GM18498 (cell line): ENCODE measurements at regions not wholly inside any gene's neighbourhood (a gene's known extent, or its start where the extent isn't known, plus 50 kb on each side); places are given as distances from the start of the nearest gene placed in this dataset.

Experiments
- ATAC-seq: cut with Tn5 transposase; IDR thresholded peaks from one replicate; pipeline ENCODE4 v1.9.1; 2021; ENCODE audit warnings: mild to moderate bottlenecking, moderate library complexity; ENCODE audit not compliant: unreplicated experiment

DNA sequence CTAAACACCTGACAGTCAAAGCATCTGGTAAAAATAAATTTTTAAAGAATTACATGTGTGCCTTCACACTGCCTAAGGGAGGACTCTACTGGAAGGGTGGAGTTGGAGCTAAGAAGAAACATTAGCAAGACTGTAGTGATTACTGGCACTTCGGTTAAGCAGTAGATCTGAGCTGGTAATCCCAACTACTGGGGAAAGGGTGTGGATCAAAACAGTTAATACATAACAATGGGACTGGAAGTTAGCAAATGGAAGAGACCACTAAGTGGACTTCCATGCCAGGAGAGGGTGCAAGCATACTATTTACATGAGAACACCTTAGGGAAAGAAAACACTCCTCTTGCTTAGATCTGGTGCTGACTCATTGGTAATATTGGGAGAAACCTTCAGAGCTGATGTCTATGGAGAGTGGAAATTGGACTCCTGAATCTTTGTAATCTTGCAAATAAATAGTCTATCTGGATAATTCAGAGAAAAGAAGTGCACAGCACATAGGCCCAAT, 519.6 kb upstream of the LINC00305 start:
- ATAC-seq, result no peak

DNA sequence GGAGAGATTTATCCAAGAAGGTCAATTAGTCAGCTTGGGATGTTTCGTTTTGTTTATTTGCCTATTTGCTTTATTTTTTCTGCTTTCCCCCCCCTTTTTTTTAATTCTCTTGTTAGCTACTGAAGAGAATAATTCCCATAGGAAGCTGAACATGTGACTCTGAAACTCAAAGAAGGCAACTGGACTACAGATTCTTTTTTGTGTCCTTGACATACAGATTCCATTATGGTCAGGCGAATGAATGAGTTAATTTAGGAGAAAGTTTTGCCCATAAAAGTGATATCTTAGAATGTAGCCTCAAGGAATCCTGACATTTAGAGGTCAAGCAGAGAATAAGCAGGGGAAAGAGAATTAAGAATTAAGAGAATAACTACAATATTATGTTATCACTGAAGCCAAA, 514.2 kb upstream of the LINC00305 start:
- no peak for ATAC-seq

- no peak for ATAC-seq
These were observed 510.3 kb upstream of the LINC00305 start for GRCh38 chr18:64659196-64659595.

DNA sequence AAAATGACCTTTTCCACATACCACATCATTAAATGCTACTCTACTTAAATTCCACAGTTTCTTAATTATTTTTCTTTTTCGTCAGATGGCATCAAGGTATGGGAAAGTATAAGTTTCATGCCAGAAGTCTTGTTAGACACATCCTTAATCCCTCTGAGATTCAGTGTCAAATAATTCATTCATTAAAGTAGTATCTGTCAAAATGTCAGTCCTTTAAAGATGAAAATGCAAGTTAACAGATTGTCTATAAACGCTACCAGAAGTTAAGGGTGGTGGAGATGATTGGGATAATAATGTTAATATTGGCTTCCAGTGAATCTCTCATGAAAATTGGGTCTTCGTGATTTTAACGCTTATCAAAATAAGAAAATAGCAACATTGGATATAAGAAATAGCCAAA, 504.2 kb upstream of the LINC00305 start:
- ATAC-seq, result no peak

DNA sequence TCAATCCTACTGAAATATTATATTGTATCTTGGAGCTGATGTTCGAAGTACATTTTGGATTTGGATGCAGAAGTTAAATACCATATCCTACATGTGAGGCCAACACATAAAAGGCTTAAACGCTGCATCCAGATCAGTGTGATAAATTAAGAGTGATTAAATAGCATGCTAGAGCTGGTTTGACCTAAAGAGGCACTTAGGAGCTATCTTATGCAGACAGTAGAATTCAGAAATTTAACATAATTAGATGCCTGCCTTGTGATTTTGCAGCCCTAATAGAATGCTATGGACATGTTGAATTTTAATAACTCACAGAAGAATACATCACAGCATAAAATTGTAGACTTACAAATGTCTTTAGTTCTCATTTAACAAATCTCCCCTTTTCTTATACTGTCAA, 501.2 kb upstream of the LINC00305 start:
- no peak for ATAC-seq

DNA sequence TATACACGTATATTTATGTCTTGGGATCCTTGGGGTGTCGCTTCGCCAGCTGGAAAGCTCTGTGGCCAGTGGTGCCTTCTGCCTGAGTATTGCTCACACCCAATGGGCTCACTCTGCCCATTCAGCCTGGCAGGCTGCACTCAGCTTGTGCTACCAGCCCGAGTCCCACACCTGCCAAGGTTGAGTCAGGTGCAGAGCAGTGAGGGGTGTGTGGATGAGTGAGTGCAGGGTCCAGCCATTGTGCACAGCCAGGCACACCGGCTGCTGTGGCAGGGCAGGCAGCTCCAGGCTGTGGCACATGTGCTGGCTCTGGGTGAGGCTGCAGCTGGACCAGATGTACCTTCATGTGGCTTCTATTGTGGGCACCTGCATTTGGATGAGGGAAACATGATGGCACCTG, 496.9 kb upstream of the LINC00305 start:
- ATAC-seq, result no peak

DNA sequence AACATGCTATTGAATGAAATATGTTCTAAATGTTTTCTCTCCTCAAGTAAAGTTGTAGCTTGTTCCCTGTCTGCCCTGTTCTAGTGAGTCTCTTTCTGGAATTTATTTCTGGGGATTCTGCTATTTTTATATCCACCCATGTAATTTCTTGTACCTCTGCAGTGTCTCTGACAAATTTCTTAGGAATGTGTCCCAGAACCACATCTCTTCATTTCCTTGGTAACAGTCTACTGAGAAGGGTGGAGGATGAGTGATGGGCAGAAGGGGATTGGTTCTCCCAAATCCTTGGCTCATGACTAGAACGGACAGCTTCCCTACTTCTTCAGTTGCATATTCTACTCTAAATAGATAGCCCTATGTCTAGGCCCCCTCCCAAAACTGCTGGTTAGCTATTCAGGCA, 490.6 kb upstream of the LINC00305 start:
- no peak for ATAC-seq

DNA sequence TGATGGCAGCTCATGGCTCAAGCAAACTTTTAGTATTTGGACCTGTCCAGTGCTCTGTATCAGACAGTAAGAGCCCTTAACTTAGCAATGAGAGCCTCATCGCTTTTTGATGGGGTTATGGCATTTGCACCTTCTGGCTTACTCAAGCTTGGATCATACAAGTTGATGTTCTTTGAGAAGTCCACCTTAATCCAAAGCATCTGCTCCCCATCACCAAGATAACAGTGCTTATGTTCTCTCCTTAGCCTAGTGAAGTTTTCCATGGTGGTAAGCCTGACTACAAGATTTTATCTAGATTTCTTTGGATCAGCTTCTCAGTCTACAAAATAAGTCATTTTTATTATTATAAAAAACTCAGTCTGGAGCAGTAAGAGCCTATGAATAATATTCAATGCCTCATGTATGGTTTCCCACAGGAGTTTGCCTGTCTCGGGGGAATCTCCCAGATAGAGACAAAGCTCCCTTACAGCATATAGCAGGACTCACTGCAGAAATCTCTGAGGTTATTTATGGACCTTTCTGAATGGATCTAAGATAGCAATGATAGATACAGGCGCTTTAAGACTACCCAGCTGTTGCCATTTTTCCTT, 472.2 kb upstream of the LINC00305 start:
- ATAC-seq, result no peak

DNA sequence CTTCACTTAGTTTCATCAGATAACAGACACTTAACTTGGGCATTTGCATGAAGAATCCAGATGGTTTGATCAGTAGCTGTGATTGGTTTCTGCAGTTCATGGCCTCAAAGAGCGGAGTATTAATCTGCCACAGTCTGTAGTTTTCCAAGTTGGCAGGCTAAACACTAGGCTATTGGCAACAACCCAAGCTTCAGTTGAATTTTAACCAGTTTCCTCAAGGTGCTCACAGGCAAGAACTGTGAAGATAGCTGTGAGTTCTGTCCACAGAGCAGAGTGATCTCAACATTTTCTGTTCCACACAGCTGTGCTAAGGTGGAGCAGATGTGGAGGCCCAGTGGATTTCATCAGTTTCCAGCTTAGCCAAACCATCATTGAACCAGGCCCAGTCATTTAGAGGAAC, 469.5 kb upstream of the LINC00305 start:
- no peak for ATAC-seq

GRCh38 chr18:64615021-64615420, 466.1 kb upstream of the LINC00305 start:
- ATAC-seq, result no peak

- no peak for ATAC-seq
These were observed 465.6 kb upstream of the LINC00305 start for GRCh38 chr18:64614446-64614845.

- ATAC-seq, result no peak
These were observed 443.4 kb upstream of the LINC00305 start for GRCh38 chr18:64592246-64592645.

- ATAC-seq, result no peak
These were observed 440.1 kb upstream of the LINC00305 start for GRCh38 chr18:64589000-64589399.

DNA sequence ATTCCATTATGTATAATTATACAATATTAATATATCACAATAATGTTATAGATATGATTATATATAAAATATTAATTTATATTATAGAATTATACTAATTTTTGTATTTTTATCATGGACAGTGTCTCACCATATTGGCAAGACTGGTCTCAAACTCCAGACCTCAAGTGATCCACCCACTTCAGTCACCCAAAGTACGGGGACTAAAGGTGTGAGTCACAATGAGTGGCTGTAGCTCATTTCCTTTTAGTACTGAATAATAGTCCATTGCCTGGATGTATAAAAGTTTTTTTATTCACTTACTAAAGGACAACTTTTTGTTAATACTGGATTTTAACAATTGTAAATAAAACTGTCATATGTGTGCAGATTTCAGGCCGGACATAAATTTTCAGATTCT, 417.6 kb upstream of the LINC00305 start:
- ATAC-seq, result no peak

DNA sequence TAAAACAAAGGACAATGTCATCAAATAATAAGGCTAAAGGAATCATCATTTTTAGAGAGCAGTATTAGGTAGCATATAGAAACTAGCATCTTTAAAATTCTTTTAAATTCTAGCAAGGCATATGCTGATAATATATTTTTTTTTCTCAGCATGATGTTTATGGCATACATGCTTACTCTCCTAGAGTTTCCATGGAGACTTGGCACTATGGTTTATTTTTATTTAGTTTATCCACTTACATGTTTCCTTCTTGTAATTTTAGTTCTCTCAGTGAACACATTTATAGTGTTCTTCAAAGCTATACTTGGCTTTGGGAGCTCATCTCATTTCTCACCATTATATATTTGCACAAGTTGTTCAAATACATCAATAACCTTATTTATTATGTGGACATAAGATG, 413.8 kb upstream of the LINC00305 start:
- ATAC-seq, result no peak

GRCh38 chr18:64546451-64546850, 397.6 kb upstream of the LINC00305 start:
- no peak for ATAC-seq

DNA sequence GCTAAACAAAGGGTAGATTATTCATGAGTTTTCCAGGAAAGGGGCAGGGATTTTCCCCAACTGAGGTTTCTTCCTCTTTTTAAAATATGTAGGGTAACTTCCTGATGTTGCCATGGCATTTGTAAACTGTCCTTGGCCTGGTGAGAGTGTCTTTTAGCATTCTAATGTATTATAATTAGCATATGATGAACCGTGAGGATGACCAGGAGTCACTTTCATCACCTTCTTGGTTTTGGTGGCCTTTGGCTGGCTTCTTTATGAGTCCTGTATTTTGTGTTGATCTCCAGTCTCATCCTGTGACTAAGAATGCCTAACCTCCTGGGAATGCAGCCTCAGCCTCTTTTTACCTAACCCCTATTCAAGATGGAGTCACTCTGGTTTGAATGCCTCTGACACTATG, 391.0 kb upstream of the LINC00305 start:
- no peak for ATAC-seq

DNA sequence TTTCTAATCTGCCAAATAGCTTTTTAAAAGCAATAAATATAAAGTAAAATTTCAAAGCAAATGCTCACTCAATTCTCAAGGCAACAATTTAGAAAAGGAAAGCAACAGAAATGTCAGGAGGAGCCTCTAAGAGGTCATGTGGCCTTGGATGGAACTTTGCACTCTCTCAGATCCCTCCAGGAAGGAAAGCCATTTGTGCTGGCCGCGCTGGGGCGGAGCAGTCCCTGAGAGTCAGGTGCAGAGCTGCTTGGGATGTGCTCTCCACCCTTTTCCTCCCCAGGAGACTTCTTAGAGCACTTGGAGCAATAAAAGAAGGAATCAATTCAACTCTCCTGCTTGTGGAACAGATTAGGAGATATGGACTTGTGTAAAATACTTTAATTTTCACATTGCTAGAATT, 379.8 kb upstream of the LINC00305 start:
- ATAC-seq, result no peak

DNA sequence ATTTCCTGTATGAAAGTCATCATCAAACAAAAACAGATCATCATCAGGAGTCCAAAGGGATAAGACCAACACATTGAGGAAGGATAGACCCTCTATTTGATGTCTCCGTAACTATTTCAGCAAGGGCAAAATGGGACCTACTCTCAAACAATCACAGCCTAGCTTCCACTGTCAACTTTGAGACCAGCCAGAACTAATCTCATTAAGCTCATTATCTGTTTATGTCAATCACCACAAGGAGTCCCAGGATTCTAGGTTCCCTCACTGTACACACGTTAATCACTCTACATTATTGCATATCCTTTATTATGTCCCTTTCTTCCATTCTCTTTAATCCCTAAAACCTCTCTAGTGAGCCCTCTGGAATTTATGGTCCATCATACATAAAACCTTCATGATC, 370.3 kb upstream of the LINC00305 start:
- no peak for ATAC-seq

- no peak for ATAC-seq
These were observed 369.3 kb upstream of the LINC00305 start for GRCh38 chr18:64518191-64518590.

- ATAC-seq, result no peak
These were observed 364.5 kb upstream of the LINC00305 start for GRCh38 chr18:64513401-64513800.

DNA sequence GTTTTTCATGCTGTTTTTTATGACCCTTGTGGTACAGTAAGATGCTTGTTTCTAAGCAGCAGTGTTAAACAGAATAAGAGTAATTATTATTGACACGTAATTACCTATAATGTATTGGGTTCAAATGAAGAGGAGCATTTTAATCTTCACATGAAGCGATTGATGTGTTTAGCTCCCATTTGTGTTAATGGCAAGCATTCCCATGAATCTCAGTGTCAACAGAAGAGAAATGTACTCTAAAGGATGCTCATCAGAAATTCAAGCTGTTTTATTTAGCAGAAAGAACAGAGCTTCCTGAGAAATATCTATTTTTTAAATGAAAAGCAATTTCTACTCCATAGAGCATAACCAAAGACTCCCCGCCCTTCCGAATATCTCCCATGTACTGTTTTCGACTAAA, 341.3 kb upstream of the LINC00305 start:
- no peak for ATAC-seq

GRCh38 chr18:64488698-64489097, 339.8 kb upstream of the LINC00305 start:
- ATAC-seq, result no peak
